Stimulated activated CD4-positive, alpha-beta T cell treated with anti-CD3 and anti-CD28 coated beads, Interleukin-12 subunit alpha, Interleukin-12 subunit beta, amount 100 ng/mL, for 24 hours (primary cell): ENCODE measurements at regions not wholly inside any gene's neighbourhood (a gene's known extent, or its start where the extent isn't known, plus 50 kb on each side); places are given as distances from the start of the nearest gene placed in this dataset.

Source experiments
- DNase-seq, 2 experiments: peaks; one replicate each; pipeline ENCODE4 v3.0.0-alpha.2; 2020; ENCODE audit warnings: low read depth in 2 of 2

GRCh38 chr6:126147291-126147815 lies 161.0 kb downstream of the TRMT11 start:
- no peak for DNase-seq

- DNase-seq: no peak
Observed at GRCh38 chr6:126148853-126149252, 162.5 kb downstream of the TRMT11 start.

GRCh38 chr6:126152372-126152745 lies 166.0 kb downstream of the TRMT11 start:
- DNase-seq: no peak

GRCh38 chr6:126153661-126154060 lies 167.3 kb downstream of the TRMT11 start:
- no peak for DNase-seq

GRCh38 chr6:126156973-126157372 lies 170.6 kb downstream of the TRMT11 start:
- no peak for DNase-seq

GRCh38 chr6:126167726-126168125 lies 172.2 kb upstream of the CENPW start:
- DNase-seq: no peak

- no peak for DNase-seq
Observed at GRCh38 chr6:126170433-126170832, 169.5 kb upstream of the CENPW start.

- no peak for DNase-seq
Observed at GRCh38 chr6:126170978-126171382, 168.9 kb upstream of the CENPW start.

- DNase-seq: no peak
Observed at GRCh38 chr6:126172131-126172530, 167.8 kb upstream of the CENPW start.

GRCh38 chr6:126173265-126173664 lies 166.7 kb upstream of the CENPW start:
- no peak for DNase-seq

- no peak for DNase-seq
Observed at GRCh38 chr6:126174697-126175096, 165.2 kb upstream of the CENPW start.

- no peak for DNase-seq
Observed at GRCh38 chr6:126175251-126175650, 164.7 kb upstream of the CENPW start.

GRCh38 chr6:126176282-126176681 lies 163.6 kb upstream of the CENPW start:
- no peak for DNase-seq

GRCh38 chr6:126180585-126180984 lies 159.3 kb upstream of the CENPW start:
- peak in 1 of 2 experiments; percentile 11 for DNase-seq

- DNase-seq: no peak
Observed at GRCh38 chr6:126181173-126181741, 158.7 kb upstream of the CENPW start.

- no peak for DNase-seq
Observed at GRCh38 chr6:126181890-126182289, 158.0 kb upstream of the CENPW start.

- no peak for DNase-seq
Observed at GRCh38 chr6:126182650-126183311, 157.1 kb upstream of the CENPW start.

GRCh38 chr6:126185774-126186173 lies 154.1 kb upstream of the CENPW start:
- DNase-seq: no peak

- no peak for DNase-seq
Observed at GRCh38 chr6:126188279-126188909, 151.5 kb upstream of the CENPW start.

GRCh38 chr6:126195625-126196236 lies 144.2 kb upstream of the CENPW start:
- DNase-seq: no peak

GRCh38 chr6:126198631-126199030 lies 141.3 kb upstream of the CENPW start:
- no peak for DNase-seq

- no peak for DNase-seq
Observed at GRCh38 chr6:126199466-126199865, 140.4 kb upstream of the CENPW start.

GRCh38 chr6:126202707-126203106 lies 137.2 kb upstream of the CENPW start:
- DNase-seq: no peak
